ENCODE measurements at regions not wholly inside any gene's neighbourhood (a gene's known extent, or its start where the extent isn't known, plus 50 kb on each side); places are given as distances from the start of the nearest gene placed in this dataset.

GRCh38 chr12:5295151-5295550 is 136.8 kb upstream of the NTF3 start:
- TF ChIP-seq, protein P1, sequence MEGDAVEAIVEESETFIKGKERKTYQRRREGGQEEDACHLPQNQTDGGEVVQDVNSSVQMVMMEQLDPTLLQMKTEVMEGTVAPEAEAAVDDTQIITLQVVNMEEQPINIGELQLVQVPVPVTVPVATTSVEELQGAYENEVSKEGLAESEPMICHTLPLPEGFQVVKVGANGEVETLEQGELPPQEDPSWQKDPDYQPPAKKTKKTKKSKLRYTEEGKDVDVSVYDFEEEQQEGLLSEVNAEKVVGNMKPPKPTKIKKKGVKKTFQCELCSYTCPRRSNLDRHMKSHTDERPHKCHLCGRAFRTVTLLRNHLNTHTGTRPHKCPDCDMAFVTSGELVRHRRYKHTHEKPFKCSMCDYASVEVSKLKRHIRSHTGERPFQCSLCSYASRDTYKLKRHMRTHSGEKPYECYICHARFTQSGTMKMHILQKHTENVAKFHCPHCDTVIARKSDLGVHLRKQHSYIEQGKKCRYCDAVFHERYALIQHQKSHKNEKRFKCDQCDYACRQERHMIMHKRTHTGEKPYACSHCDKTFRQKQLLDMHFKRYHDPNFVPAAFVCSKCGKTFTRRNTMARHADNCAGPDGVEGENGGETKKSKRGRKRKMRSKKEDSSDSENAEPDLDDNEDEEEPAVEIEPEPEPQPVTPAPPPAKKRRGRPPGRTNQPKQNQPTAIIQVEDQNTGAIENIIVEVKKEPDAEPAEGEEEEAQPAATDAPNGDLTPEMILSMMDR (IDR thresholded peaks at IDR 0.05): no peak
- no peak for TF ChIP-seq POLR2A (IDR thresholded peaks at IDR 0.05)

Data from adrenal gland (tissue), 5 donors.